Activated CD8-positive, alpha-beta T cell treated with anti-CD3 and anti-CD28 coated beads for 36 hours (primary cell): ENCODE measurements at regions not wholly inside any gene's neighbourhood (a gene's known extent, or its start where the extent isn't known, plus 50 kb on each side); places are given as distances from the start of the nearest gene placed in this dataset.

Experiments used
- ATAC-seq: fragments of 200-7000 bp; cut with Tn5 transposase; one replicate; pipeline ENCODE4 v1.10.0; 2021; ENCODE audit warnings: mild to moderate bottlenecking, moderate library complexity
- CTCF ChIA-PET: fragments of 350-600 bp; sonication (Branson Sonifier 250); formaldehyde crosslinking; loops from one replicate; lab custom pipeline; 2021; ENCODE audit warnings: antibody characterized with exemption; lab: Charles Lee
- POLR2A ChIA-PET: fragments of 350-600 bp; sonication (Branson Sonifier 250); formaldehyde crosslinking; loops from one replicate; lab custom pipeline; 2021; ENCODE audit warnings: antibody characterized with exemption; lab: Charles Lee
- DNase-seq: peaks from one replicate; pipeline ENCODE4 v3.0.0-alpha.2; 2020
- H3K27ac Mint-ChIP-seq: one replicate; pipeline ENCODE4 v1.8.0; 2021; ENCODE audit warnings: mild to moderate bottlenecking, mixed read lengths
- H3K27me3 Mint-ChIP-seq: one replicate; pipeline ENCODE4 v1.8.0; 2021; ENCODE audit warnings: mixed read lengths
- H3K36me3 Mint-ChIP-seq: one replicate; pipeline ENCODE4 v1.8.0; 2021; ENCODE audit warnings: low read depth, mixed read lengths
- H3K4me1 Mint-ChIP-seq: one replicate; pipeline ENCODE4 v1.8.0; 2021; ENCODE audit warnings: low read depth, mixed read lengths
- H3K4me3 Mint-ChIP-seq: one replicate; pipeline ENCODE4 v1.8.0; 2021; ENCODE audit warnings: mild to moderate bottlenecking, moderate library complexity, mixed read lengths
- H3K9me3 Mint-ChIP-seq: one replicate; pipeline ENCODE4 v1.8.0; 2021; ENCODE audit warnings: mixed read lengths
- CTCF ChIP-seq: fragments of 200-600 bp; IDR thresholded peaks from one replicate; pipeline ENCODE4 v1.8.0; 2022; ENCODE audit warnings: antibody characterized with exemption, mild to moderate bottlenecking
- intact Hi-C: fragments of 100-400 bp; cut with micrococcal nuclease; formaldehyde crosslinking; loops from one replicate; pipeline ENCODE4 v1.10.0; 2022

GRCh38 chr5:143583409-143583808 is 179.9 kb upstream of the NR3C1 start:
- Mint-ChIP-seq H3K4me1 (peaks cover 37% of the 10 kb centered on the region), H3K4me3 (no peak overlapping the region), H3K9me3 (peaks cover 3% of the 10 kb centered on the region), H3K27ac (no peak overlapping the region), H3K36me3 (no peaks in the 10 kb centered on the region), H3K27me3 (no peaks in the 10 kb centered on the region)
- CTCF ChIA-PET = interaction anchor here (1.6 kb wide), 1 partner anchor 180 kb away, joined by 3 read pairs; the partner anchor contains the start of gene NR3C1
- no peak for TF ChIP-seq CTCF
- POLR2A ChIA-PET = interaction anchor here (0.5 to 0.9 kb wide), 3 partner anchors 44 to 416 kb away, joined by 3 to 4 read pairs (median 3); no protein-coding TSS in a partner anchor
- ATAC-seq (peak; percentile 34), DNase-seq (no peak)
- intact Hi-C loops = loop anchor here (10.0 kb wide), 1 partner anchor 579 kb away; no protein-coding TSS in a partner anchor

GRCh38 chr5:143582869-143583268 is 179.4 kb upstream of the NR3C1 start:
- H3K9me3 Mint-ChIP-seq = peaks cover 3% of the 10 kb centered on the region
- no peak overlapping the region for H3K4me3 Mint-ChIP-seq
- ChIA-PET CTCF (interaction anchor here (1.6 kb wide), 1 partner anchor 180 kb away, joined by 3 read pairs; the partner anchor contains the start of gene NR3C1), POLR2A (interaction anchor here (0.5 to 0.6 kb wide), 2 partner anchors 43 to 417 kb away, joined by 3 read pairs; no protein-coding TSS in a partner anchor)
- H3K4me1 Mint-ChIP-seq = peaks cover 32% of the 10 kb centered on the region
- no peaks in the 10 kb centered on the region for H3K36me3 Mint-ChIP-seq
- no peak overlapping the region for H3K27ac Mint-ChIP-seq
- intact Hi-C loops = loop anchor here (10.0 kb wide), 1 partner anchor 578 kb away; no protein-coding TSS in a partner anchor
- H3K27me3 Mint-ChIP-seq = no peaks in the 10 kb centered on the region
- ATAC-seq (no peak), DNase-seq (no peak)
- no peak for TF ChIP-seq CTCF

GRCh38 chr5:143582176-143582575 is 178.7 kb upstream of the NR3C1 start:
- H3K4me1 Mint-ChIP-seq = peaks cover 28% of the 10 kb centered on the region
- peaks cover 3% of the 10 kb centered on the region for H3K9me3 Mint-ChIP-seq
- H3K4me3 Mint-ChIP-seq = no peak overlapping the region
- H3K36me3 Mint-ChIP-seq = no peaks in the 10 kb centered on the region
- H3K27me3 Mint-ChIP-seq = no peaks in the 10 kb centered on the region
- TF ChIP-seq CTCF = no peak
- ATAC-seq (no peak), DNase-seq (no peak)
- intact Hi-C loops = loop anchor here (10.0 kb wide), 1 partner anchor 577 kb away; no protein-coding TSS in a partner anchor
- CTCF ChIA-PET = interaction anchor here (1.6 kb wide), 1 partner anchor 179 kb away, joined by 3 read pairs; the partner anchor contains the start of gene NR3C1
- POLR2A ChIA-PET = no interaction called here
- no peak overlapping the region for H3K27ac Mint-ChIP-seq

- DNase-seq (no peak), ATAC-seq (no peak)
- no peak for TF ChIP-seq CTCF
- H3K27me3 Mint-ChIP-seq = no peaks in the 10 kb centered on the region
- H3K4me1 Mint-ChIP-seq = peaks cover 25% of the 10 kb centered on the region
- no peak overlapping the region for H3K27ac Mint-ChIP-seq
- CTCF ChIA-PET = no interaction called here
- H3K4me3 Mint-ChIP-seq = no peak overlapping the region
- no peaks in the 10 kb centered on the region for H3K36me3 Mint-ChIP-seq
- intact Hi-C loops = loop anchor here (10.0 kb wide), 1 partner anchor 577 kb away; no protein-coding TSS in a partner anchor
- H3K9me3 Mint-ChIP-seq = peaks cover 3% of the 10 kb centered on the region
- POLR2A ChIA-PET = no interaction called here
Measured at GRCh38 chr5:143581649-143582048, 178.2 kb upstream of the NR3C1 start.

- Mint-ChIP-seq H3K9me3 (peaks cover 3% of the 10 kb centered on the region), H3K36me3 (no peaks in the 10 kb centered on the region), H3K4me3 (no peak overlapping the region), H3K27ac (no peak overlapping the region), H3K27me3 (no peaks in the 10 kb centered on the region), H3K4me1 (peaks cover 20% of the 10 kb centered on the region)
- ChIA-PET POLR2A (no interaction called here), CTCF (no interaction called here)
- DNase-seq (no peak), ATAC-seq (no peak)
- TF ChIP-seq CTCF = no peak
- intact Hi-C loops = loop anchor here (10.0 kb wide), 1 partner anchor 576 kb away; no protein-coding TSS in a partner anchor
Measured at GRCh38 chr5:143581147-143581546, 177.7 kb upstream of the NR3C1 start.
